Osteocyte (in vitro differentiated cells): ENCODE measurements at regions not wholly inside any gene's neighbourhood (a gene's known extent, or its start where the extent isn't known, plus 50 kb on each side); places are given as distances from the start of the nearest gene placed in this dataset.

Experiments used
- DNase-seq: peaks from one replicate; pipeline ENCODE4 v3.0.0; 2021; ENCODE audit warnings: mixed read lengths; ENCODE audit not compliant: unreplicated experiment; ENCODE audit errors: extremely low spot score
- H3K27ac Mint-ChIP-seq: one replicate; pipeline ENCODE4 v1.8.0; 2021; ENCODE audit warnings: mild to moderate bottlenecking, mixed read lengths; ENCODE audit not compliant: unreplicated experiment
- H3K27me3 Mint-ChIP-seq: one replicate; pipeline ENCODE4 v1.8.0; 2021; ENCODE audit warnings: mixed read lengths; ENCODE audit not compliant: unreplicated experiment
- H3K36me3 Mint-ChIP-seq: one replicate; pipeline ENCODE4 v1.8.0; 2021; ENCODE audit warnings: mixed read lengths; ENCODE audit not compliant: unreplicated experiment
- H3K4me1 Mint-ChIP-seq: one replicate; pipeline ENCODE4 v1.8.0; 2021; ENCODE audit warnings: mixed read lengths; ENCODE audit not compliant: unreplicated experiment
- H3K4me3 Mint-ChIP-seq: one replicate; pipeline ENCODE4 v1.8.0; 2021; ENCODE audit warnings: mild to moderate bottlenecking, moderate library complexity, mixed read lengths; ENCODE audit not compliant: unreplicated experiment
- H3K9me3 Mint-ChIP-seq: one replicate; pipeline ENCODE4 v1.8.0; 2021; ENCODE audit warnings: mixed read lengths; ENCODE audit not compliant: unreplicated experiment
- TF ChIP-seq, protein P1 (sequence below): fragments of 200-600 bp; sonication (generic); IDR thresholded peaks from 2 replicates; pipeline ENCODE4 v1.5.0; 2021; ENCODE audit warnings: antibody characterized with exemption, mild to moderate bottlenecking, moderate library complexity

DNA sequence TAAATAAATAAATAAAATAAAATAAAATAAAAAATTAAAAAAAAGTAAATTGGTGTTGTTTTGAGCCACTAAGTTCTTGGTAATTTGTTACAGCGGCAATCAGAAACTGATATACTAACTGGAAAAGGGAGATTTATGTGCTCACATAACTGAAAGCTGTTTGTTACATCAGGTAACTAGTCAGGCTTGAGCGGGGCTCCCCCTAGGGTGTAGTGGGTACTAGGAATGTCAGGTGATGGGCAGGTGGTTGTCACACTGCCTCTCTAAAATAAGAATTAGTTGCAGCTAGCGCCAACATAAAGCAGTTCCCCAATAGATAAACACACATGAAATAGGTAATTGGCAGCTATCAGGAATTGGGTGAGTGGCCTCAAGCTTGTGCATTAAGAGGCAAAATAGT lies 1336.9 kb downstream of the XPNPEP1 start:
- Mint-ChIP-seq H3K9me3 (peaks cover 31% of the 10 kb centered on the region), H3K27ac (no peak overlapping the region), H3K4me1 (no peaks in the 10 kb centered on the region)

DNA sequence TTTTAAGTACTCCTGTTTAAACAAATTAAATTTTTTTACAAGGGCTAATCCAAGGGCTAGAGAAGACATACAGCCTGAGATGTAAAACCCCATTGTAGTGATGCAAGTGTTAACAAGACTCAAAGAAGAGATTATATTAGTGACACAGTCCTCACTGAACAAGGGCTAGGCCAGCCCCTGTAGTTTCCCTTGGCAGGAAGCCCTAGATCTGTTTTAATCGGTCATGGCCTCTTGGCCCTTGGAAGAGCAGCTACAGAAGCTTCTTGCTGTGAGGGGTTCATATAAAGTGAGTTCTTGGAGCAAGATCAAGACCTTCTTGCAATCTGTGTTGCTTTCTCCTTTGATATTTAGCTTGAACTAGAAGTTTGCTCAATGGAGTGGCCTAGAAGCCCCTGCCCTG lies 1339.4 kb downstream of the XPNPEP1 start:
- Mint-ChIP-seq H3K9me3 (peaks cover 47% of the 10 kb centered on the region), H3K4me3 (no peak overlapping the region), H3K4me1 (no peaks in the 10 kb centered on the region), H3K27ac (no peak overlapping the region), H3K36me3 (no peaks in the 10 kb centered on the region), H3K27me3 (no peaks in the 10 kb centered on the region)
- no peak for DNase-seq
- TF ChIP-seq, protein P1, sequence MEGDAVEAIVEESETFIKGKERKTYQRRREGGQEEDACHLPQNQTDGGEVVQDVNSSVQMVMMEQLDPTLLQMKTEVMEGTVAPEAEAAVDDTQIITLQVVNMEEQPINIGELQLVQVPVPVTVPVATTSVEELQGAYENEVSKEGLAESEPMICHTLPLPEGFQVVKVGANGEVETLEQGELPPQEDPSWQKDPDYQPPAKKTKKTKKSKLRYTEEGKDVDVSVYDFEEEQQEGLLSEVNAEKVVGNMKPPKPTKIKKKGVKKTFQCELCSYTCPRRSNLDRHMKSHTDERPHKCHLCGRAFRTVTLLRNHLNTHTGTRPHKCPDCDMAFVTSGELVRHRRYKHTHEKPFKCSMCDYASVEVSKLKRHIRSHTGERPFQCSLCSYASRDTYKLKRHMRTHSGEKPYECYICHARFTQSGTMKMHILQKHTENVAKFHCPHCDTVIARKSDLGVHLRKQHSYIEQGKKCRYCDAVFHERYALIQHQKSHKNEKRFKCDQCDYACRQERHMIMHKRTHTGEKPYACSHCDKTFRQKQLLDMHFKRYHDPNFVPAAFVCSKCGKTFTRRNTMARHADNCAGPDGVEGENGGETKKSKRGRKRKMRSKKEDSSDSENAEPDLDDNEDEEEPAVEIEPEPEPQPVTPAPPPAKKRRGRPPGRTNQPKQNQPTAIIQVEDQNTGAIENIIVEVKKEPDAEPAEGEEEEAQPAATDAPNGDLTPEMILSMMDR = no peak

More for the DNA sequence above, 1336.9 kb downstream of the XPNPEP1 start:
- no peak overlapping the region for H3K4me3 Mint-ChIP-seq
- no peaks in the 10 kb centered on the region for H3K36me3 Mint-ChIP-seq
- DNase-seq = no peak
- TF ChIP-seq, protein P1 = no peak
- no peaks in the 10 kb centered on the region for H3K27me3 Mint-ChIP-seq

DNA sequence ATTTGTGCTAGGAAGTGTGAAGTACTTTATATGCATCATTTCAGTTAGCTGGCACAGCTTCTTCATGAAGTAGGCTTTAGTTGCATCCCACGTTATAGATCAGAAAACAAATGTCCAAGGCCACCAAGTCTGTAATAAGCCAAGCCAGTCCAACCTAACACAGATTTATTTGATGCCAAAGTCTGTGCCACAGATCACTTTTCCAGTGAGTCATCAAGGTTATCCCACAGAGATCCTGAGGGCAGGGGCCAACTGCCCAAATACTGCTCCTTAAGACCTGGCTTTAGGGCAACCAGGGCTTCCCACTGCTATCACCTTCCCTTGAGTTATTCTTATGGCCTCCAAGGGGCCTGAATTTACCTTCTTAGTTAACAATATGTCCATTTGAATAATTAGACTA lies 1340.4 kb downstream of the XPNPEP1 start:
- H3K9me3 Mint-ChIP-seq = peaks cover 44% of the 10 kb centered on the region
- TF ChIP-seq, protein P1 = no peak
- no peak overlapping the region for H3K27ac Mint-ChIP-seq

GRCh38 chr10:108582387-108582786 lies 1340.9 kb downstream of the XPNPEP1 start:
- TF ChIP-seq, protein P1 = no peak
- Mint-ChIP-seq H3K4me3 (no peak overlapping the region), H3K4me1 (no peaks in the 10 kb centered on the region), H3K9me3 (peaks cover 39% of the 10 kb centered on the region), H3K36me3 (no peaks in the 10 kb centered on the region), H3K27ac (no peak overlapping the region), H3K27me3 (no peaks in the 10 kb centered on the region)
- DNase-seq = no peak

More for the DNA sequence above, 1340.4 kb downstream of the XPNPEP1 start:
- Mint-ChIP-seq H3K36me3 (no peaks in the 10 kb centered on the region), H3K27me3 (no peaks in the 10 kb centered on the region), H3K4me3 (no peak overlapping the region), H3K4me1 (no peaks in the 10 kb centered on the region)
- no peak for DNase-seq

GRCh38 chr10:108578258-108578657 lies 1345.1 kb downstream of the XPNPEP1 start:
- H3K4me1 Mint-ChIP-seq = no peaks in the 10 kb centered on the region
- no peaks in the 10 kb centered on the region for H3K36me3 Mint-ChIP-seq
- H3K9me3 Mint-ChIP-seq = peaks cover 28% of the 10 kb centered on the region
- TF ChIP-seq, protein P1 = no peak
- H3K27me3 Mint-ChIP-seq = no peaks in the 10 kb centered on the region
- H3K27ac Mint-ChIP-seq = no peak overlapping the region
- no peak for DNase-seq
- no peak overlapping the region for H3K4me3 Mint-ChIP-seq
